ENCODE measurements at regions not wholly inside any gene's neighbourhood (a gene's known extent, or its start where the extent isn't known, plus 50 kb on each side); places are given as distances from the start of the nearest gene placed in this dataset.

- H3K9me3 ChIP-seq (ENCODE audit: insufficient read depth, low read depth, low read length): no peaks in the 10 kb centered on the region
- no peak for TF ChIP-seq EZH2phosphoT487 (IDR thresholded peaks at IDR 0.05; ENCODE audit: borderline replicate concordance)
- TF ChIP-seq, protein P1, sequence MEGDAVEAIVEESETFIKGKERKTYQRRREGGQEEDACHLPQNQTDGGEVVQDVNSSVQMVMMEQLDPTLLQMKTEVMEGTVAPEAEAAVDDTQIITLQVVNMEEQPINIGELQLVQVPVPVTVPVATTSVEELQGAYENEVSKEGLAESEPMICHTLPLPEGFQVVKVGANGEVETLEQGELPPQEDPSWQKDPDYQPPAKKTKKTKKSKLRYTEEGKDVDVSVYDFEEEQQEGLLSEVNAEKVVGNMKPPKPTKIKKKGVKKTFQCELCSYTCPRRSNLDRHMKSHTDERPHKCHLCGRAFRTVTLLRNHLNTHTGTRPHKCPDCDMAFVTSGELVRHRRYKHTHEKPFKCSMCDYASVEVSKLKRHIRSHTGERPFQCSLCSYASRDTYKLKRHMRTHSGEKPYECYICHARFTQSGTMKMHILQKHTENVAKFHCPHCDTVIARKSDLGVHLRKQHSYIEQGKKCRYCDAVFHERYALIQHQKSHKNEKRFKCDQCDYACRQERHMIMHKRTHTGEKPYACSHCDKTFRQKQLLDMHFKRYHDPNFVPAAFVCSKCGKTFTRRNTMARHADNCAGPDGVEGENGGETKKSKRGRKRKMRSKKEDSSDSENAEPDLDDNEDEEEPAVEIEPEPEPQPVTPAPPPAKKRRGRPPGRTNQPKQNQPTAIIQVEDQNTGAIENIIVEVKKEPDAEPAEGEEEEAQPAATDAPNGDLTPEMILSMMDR (conservative IDR thresholded peaks at IDR 0.05; ENCODE audit: low read length): no peak
- no peaks in the 10 kb centered on the region for H3K9me2 ChIP-seq (replicated peaks; ENCODE audit: low read depth, low read length)
- H3K4me3 ChIP-seq (ENCODE audit: low read length, poor library complexity, severe bottlenecking): no peak overlapping the region
- no peak overlapping the region for H3K9ac ChIP-seq (ENCODE audit: low read depth, low read length, poor library complexity, severe bottlenecking)
- no peaks in the 10 kb centered on the region for H3K79me2 ChIP-seq (ENCODE audit: insufficient read depth, low read length)
- no peaks in the 10 kb centered on the region for H3K36me3 ChIP-seq (ENCODE audit: insufficient read depth, low read length)
- no peaks in the 10 kb centered on the region for H3K4me1 ChIP-seq (ENCODE audit: insufficient read depth, low read length, poor library complexity, severe bottlenecking)
- no peak overlapping the region for H2AFZ ChIP-seq (ENCODE audit: low read length)
- no peaks in the 10 kb centered on the region for H3F3A ChIP-seq (ENCODE audit: low read depth)
- H3K27me3 ChIP-seq (ENCODE audit: insufficient read depth, low read length, poor library complexity, severe bottlenecking): no peaks in the 10 kb centered on the region
- H3K4me2 ChIP-seq (ENCODE audit: low read depth, low read length, poor library complexity, severe bottlenecking): no peak overlapping the region
- H4K20me1 ChIP-seq (ENCODE audit: insufficient read depth, low read length, poor library complexity, severe bottlenecking): no peaks in the 10 kb centered on the region
Measured at GRCh38 chr12:93027041-93027440, 97.9 kb upstream of the EEA1 start.

GRCh38 chr12:93029091-93029490 is 100.0 kb upstream of the EEA1 start:
- H3K4me2 ChIP-seq (ENCODE audit: low read depth, low read length, poor library complexity, severe bottlenecking): no peak overlapping the region
- H3K36me3 ChIP-seq (ENCODE audit: insufficient read depth, low read length): no peaks in the 10 kb centered on the region
- H3K9ac ChIP-seq (ENCODE audit: low read depth, low read length, poor library complexity, severe bottlenecking): no peak overlapping the region
- H3K9me3 ChIP-seq (ENCODE audit: insufficient read depth, low read depth, low read length): no peaks in the 10 kb centered on the region
- H3K27me3 ChIP-seq (ENCODE audit: insufficient read depth, low read length, poor library complexity, severe bottlenecking): no peaks in the 10 kb centered on the region
- no peaks in the 10 kb centered on the region for H3K79me2 ChIP-seq (ENCODE audit: insufficient read depth, low read length)
- H4K20me1 ChIP-seq (ENCODE audit: insufficient read depth, low read length, poor library complexity, severe bottlenecking): no peaks in the 10 kb centered on the region
- TF ChIP-seq, protein P1 (conservative IDR thresholded peaks at IDR 0.05; ENCODE audit: low read length): no peak
- TF ChIP-seq EZH2phosphoT487 (IDR thresholded peaks at IDR 0.05; ENCODE audit: borderline replicate concordance): no peak
- no peaks in the 10 kb centered on the region for H3K9me2 ChIP-seq (replicated peaks; ENCODE audit: low read depth, low read length)
- H3F3A ChIP-seq (ENCODE audit: low read depth): no peaks in the 10 kb centered on the region
- H2AFZ ChIP-seq (ENCODE audit: low read length): no peak overlapping the region
- peaks cover 5% of the 10 kb centered on the region for H3K4me1 ChIP-seq (ENCODE audit: insufficient read depth, low read length, poor library complexity, severe bottlenecking)
- H3K4me3 ChIP-seq (ENCODE audit: low read length, poor library complexity, severe bottlenecking): no peak overlapping the region

DNA sequence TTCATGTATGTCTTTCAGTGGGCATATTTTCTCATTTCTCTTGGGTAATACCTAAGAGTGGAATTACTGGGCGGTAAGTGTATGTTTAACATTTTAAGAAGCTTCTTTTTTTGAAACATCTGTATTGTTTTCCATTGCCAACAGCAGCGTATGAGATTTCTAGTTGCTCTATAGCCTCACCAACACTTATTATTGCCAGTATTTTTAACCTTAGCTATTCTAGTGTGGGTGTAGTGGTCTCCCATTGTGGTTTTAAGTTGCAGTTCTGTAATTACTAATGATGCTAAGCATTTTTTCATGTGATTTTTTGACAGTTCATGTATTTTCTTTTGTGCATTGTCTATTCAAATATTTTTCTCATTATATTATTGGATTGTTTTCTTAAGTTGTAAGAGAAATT is 101.9 kb upstream of the EEA1 start:
- H3K36me3 ChIP-seq (ENCODE audit: insufficient read depth, low read length): no peaks in the 10 kb centered on the region
- H4K20me1 ChIP-seq (ENCODE audit: insufficient read depth, low read length, poor library complexity, severe bottlenecking): no peaks in the 10 kb centered on the region
- no peaks in the 10 kb centered on the region for H3K27me3 ChIP-seq (ENCODE audit: insufficient read depth, low read length, poor library complexity, severe bottlenecking)
- no peaks in the 10 kb centered on the region for H3K79me2 ChIP-seq (ENCODE audit: insufficient read depth, low read length)
- no peaks in the 10 kb centered on the region for H3K9me2 ChIP-seq (replicated peaks; ENCODE audit: low read depth, low read length)
- H3K9ac ChIP-seq (ENCODE audit: low read depth, low read length, poor library complexity, severe bottlenecking): no peak overlapping the region
- no peak overlapping the region for H2AFZ ChIP-seq (ENCODE audit: low read length)
- no peak for TF ChIP-seq EZH2phosphoT487 (IDR thresholded peaks at IDR 0.05; ENCODE audit: borderline replicate concordance)
- TF ChIP-seq, protein P1 (conservative IDR thresholded peaks at IDR 0.05; ENCODE audit: low read length): no peak
- H3K4me1 ChIP-seq (ENCODE audit: insufficient read depth, low read length, poor library complexity, severe bottlenecking): peaks cover 5% of the 10 kb centered on the region
- no peak overlapping the region for H3K4me3 ChIP-seq (ENCODE audit: low read length, poor library complexity, severe bottlenecking)
- no peaks in the 10 kb centered on the region for H3F3A ChIP-seq (ENCODE audit: low read depth)
- no peaks in the 10 kb centered on the region for H3K9me3 ChIP-seq (ENCODE audit: insufficient read depth, low read depth, low read length)
- no peak overlapping the region for H3K4me2 ChIP-seq (ENCODE audit: low read depth, low read length, poor library complexity, severe bottlenecking)
